ENCODE measurements at regions not wholly inside any gene's neighbourhood (a gene's known extent, or its start where the extent isn't known, plus 50 kb on each side); places are given as distances from the start of the nearest gene placed in this dataset.

- no peak for TF ChIP-seq POLR2A (IDR thresholded peaks at IDR 0.05; ENCODE audit: low read depth)
- TF ChIP-seq CTCF (IDR thresholded peaks at IDR 0.05) = no peak
- TF ChIP-seq POLR2AphosphoS5 (IDR thresholded peaks at IDR 0.05) = no peak
Observed at GRCh38 chr7:131111792-131112191, 215.9 kb upstream of the MKLN1 start.

All from esophagus muscularis mucosa (tissue), 3 donors.